ENCODE measurements at regions not wholly inside any gene's neighbourhood (a gene's known extent, or its start where the extent isn't known, plus 50 kb on each side); places are given as distances from the start of the nearest gene placed in this dataset.

GRCh38 chr9:90556897-90557675 is 85.5 kb downstream of the DIRAS2 start:
- H3K36me3 Mint-ChIP-seq (ENCODE audit: low read depth), result no peaks in the 10 kb centered on the region
- no peak for TF ChIP-seq CTCF (IDR thresholded peaks at IDR 0.05)
- H3K9me3 Mint-ChIP-seq, result no peaks in the 10 kb centered on the region
- no peak overlapping the region for H3K27ac Mint-ChIP-seq
- H3K27me3 Mint-ChIP-seq (ENCODE audit: low read depth, poor library complexity), result no peaks in the 10 kb centered on the region
- DNase-seq, result no peak
- H3K4me3 Mint-ChIP-seq, result no peak overlapping the region
- H3K4me1 Mint-ChIP-seq, result no peaks in the 10 kb centered on the region

- Mint-ChIP-seq H3K4me1 (no peaks in the 10 kb centered on the region), H3K9me3 (no peaks in the 10 kb centered on the region), H3K36me3 (ENCODE audit: low read depth) (no peaks in the 10 kb centered on the region), H3K4me3 (no peak overlapping the region), H3K27me3 (ENCODE audit: low read depth, poor library complexity) (no peaks in the 10 kb centered on the region), H3K27ac (no peak overlapping the region)
- TF ChIP-seq CTCF (IDR thresholded peaks at IDR 0.05), result no peak
- no peak for DNase-seq
These were observed 83.2 kb downstream of the DIRAS2 start for GRCh38 chr9:90559075-90560073.
